ENCODE measurements at regions not wholly inside any gene's neighbourhood (a gene's known extent, or its start where the extent isn't known, plus 50 kb on each side); places are given as distances from the start of the nearest gene placed in this dataset.
A peak's percentile ranks its signal among the peaks of the same experiment; 100 is the strongest.

DNA sequence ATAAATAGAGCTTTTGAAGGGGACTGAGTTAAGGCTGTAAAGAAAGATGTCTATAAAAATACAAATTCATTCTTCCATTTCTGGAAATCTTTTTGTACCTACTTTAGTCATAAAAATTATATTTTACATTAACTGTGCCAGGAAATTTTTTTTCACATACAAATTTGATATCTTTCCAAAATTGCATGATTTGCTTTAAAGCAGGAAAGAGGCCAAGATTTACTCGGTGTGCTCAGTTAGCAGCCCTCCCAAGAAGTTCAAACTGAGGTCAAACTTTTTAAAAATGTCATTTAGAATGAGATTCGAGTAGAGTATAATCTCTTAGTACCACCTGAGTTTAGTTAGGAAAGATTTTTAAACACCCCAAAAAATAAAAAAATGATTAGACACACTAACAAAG lies 173.2 kb upstream of the GRIP1 start:
- no peak for DNase-seq (ENCODE audit: low spot score)

DNA sequence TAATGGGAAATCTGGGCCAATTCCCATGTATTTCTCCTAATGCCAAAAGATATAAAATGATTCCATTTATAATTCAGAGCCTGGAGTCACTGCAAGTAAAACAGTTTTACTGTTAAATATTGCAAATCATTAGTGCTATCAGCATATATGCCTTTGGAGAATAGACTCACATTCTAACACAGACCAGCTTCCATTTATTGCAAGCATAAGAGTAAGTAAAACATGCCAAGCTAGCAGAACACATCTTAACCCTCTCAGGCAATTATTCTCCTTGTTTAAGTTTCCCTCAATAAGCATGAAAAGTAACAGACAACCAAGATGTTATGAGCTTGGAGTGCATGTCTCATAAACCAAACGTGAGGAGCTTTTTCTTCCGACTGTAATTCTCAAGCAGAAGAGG lies 173.9 kb upstream of the GRIP1 start:
- DNase-seq (ENCODE audit: low spot score): no peak

DNA sequence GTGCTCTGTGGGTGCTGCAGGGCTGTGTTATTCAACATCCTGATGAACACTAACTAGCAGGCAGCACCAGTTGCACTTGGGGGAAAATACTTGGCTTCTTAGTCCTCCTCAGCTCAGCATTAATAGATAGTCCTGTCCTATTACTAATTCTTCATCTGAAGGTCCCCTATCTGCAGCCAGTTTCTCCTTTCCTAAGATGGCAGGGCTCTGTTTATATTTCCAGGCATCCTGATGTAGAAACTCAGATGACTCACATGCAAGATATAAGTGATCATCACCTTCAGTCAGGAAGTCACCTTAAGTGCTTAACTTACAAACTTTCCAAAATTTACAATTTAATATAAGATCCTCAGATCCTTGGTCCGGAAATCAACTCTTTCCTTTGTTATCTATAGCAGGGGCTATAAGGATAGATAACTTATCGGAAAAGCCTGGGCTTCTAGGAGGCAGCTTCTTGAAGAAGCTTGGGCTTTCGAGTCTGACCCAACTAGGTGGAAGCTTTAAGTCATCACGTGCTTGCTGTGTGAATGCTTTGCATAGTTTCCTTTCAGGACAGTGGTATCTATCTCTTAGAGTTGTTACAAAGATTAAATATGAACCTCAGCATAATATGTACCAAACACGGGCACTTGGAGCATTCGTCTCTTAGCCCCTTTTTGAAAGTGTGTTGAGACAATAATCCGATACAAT lies 181.0 kb upstream of the GRIP1 start:
- DNase-seq (ENCODE audit: low spot score): no peak

DNA sequence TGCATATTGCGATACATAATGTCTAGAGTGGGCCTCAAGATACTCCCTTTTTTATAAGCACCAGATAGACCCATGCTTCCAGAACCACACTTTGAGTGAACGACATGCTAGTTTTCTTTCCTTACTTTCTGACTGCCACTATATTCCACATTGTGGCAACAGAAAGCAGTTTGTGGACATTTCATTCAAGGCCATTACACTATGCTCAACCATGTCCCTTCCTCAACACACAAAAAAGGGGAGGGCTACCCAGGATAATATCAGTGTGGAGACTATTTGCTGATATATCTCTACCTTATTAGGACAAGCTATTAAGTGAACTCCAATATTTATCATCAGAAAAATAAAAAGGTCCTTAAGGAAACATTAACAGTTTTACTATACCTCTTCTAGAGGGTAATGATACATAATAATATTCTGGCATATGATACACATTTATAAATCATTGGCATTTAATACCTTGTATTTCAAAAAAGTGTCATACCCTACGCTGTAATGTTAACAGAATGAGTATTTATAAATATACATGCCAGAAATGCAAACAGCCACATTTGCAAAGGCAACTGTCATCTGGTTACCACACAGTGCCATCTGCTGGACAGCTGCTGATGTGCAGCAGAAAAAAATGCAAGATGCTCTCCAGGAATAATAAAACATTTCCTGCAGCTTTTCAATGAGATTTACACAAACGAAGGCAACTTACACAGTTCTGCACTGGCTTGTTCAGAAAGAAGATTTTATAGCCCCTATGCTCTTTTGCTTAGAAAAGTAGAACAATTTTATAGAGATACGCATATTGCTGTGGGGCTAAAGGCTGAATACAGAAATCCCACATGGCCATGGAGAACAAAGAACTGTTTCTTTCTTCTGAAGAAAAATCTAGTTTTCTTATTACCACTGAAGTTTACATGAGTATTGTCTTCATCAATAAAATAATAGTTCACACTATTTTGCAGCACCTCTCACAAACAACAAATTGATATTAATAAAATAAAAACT lies 182.2 kb upstream of the GRIP1 start:
- DNase-seq (ENCODE audit: low spot score): peak; percentile 63

DNA sequence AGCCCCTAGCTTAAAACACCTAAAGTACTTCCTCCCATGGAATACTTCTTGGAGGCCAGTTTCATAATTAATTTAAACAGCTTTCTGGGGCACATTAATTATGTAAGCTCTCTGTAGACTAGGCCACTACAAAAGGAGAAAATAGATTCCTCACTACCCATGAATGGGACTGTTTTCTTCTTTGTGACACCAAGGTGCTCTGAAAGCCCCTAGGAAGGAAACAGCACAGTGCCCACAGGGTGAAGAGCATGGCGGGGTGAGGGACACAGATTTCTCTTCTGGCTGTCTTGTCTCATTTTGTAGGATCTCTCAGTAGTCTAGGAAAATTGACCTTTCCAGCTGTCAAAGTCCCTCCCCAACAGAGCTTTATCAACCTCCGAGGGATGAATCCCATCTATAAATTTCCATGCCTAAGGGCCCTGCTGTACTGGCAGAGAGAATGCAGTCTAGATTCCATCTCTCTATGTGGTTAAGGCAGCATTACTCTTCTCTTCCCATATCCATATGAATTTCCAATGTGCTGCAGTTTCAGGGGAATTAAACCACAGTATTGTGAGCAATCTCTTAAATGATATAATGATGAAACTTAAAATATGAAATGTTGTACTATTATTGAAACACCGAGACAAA lies 183.6 kb upstream of the GRIP1 start:
- no peak for DNase-seq (ENCODE audit: low spot score)

DNA sequence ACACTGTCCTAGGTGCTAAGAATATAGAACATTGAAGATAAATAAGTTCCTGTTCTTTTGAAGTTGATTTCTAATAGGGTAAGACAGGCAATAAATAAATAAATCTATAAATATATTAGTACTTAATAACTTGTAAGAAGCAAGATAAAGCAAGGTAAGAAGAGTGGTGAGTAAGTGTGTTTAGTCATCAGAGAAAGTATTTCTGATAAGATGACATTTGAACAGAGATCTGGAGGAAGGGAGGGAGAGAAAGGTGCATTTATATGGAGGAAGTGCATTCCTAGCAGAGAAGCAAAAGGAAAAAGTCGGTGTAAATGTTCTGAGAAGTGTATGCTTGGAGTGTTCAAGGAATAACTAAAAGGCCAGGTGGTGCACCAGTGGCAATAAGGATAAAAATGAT lies 184.4 kb upstream of the GRIP1 start:
- no peak for DNase-seq (ENCODE audit: low spot score)

GRCh38 chr12:66877925-66878324 lies 199.0 kb upstream of the GRIP1 start:
- no peak for DNase-seq (ENCODE audit: low spot score)

DNA sequence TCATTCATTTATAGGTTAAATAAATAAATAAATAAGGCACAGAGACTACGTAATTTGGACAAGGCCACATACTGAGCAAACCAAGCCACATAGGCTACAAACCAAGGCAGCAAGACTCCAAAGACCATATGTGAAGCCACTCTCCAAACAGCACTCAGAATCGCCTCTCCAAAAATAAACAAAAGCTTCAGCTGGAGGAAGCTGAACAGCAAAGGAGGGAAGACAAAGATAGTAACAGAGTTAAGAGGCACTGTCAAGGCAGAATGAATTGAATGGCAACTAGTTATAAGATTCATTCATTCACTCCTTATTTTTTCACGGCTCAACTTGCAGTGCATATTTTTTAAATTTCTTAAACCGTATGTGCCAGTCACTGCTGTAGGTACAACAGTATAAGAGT lies 200.5 kb upstream of the GRIP1 start:
- no peak for DNase-seq (ENCODE audit: low spot score)

GRCh38 chr12:66881386-66881785 lies 202.5 kb upstream of the GRIP1 start:
- DNase-seq (ENCODE audit: low spot score): no peak

GRCh38 chr12:66884091-66884490 lies 205.2 kb upstream of the GRIP1 start:
- no peak for DNase-seq (ENCODE audit: low spot score)

GRCh38 chr12:66885115-66885875 lies 206.4 kb upstream of the GRIP1 start:
- DNase-seq (ENCODE audit: low spot score): no peak

DNA sequence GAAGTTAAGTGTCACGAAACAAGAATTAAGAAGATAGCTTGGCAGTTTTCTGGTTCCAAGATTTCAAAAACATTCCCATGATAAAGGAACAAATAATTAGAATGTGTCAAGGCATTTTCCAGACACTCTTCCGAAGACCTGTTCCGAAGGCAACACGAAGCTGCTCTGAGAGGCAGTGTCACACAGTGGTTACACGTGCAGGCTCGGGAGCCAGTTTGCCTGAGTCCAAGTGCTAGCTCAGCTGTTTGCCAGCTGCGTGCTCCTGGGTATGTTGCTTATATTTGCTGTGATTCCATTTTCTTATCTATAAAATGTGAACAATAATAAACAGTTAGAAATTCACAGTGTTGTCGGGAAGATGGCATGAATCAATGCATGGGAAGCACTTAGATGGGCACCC lies 217.9 kb upstream of the GRIP1 start:
- no peak for DNase-seq (ENCODE audit: low spot score)

DNA sequence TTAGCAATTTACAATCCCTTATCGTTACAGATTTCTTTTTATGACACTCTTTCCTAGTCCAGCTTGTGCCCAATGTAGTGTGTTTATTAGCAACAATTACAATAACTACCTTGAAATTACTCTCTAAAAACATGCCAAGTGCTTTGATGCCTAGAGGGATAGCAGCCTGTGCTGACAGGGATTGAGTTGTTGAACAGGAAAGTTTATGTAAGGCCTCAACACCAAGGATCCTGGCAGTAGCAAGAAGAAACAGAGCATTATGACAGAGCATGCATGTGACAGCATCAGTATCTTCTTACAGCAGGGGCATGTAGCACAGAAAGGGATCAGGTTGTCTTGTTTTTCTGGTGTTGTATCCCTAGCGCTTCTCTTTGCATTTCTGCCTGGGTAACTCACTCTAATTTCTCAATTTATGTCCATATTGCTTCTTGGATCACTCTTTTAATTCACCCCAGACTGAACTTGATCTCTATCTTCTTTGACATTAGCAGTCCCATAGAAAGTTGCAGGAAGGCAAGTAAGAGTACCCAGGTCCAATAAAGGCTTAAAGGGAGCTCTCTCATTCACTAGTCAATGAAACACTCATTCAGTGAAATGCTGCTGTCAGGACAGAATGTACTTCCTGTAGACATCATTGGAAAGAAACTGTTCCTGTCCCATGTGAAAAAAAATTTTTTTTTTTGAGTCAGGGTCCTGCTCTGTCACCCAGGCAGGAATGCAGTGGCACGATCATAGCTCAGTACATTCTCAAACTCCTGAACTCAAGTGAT lies 220.0 kb upstream of the GRIP1 start:
- no peak for DNase-seq (ENCODE audit: low spot score)

DNA sequence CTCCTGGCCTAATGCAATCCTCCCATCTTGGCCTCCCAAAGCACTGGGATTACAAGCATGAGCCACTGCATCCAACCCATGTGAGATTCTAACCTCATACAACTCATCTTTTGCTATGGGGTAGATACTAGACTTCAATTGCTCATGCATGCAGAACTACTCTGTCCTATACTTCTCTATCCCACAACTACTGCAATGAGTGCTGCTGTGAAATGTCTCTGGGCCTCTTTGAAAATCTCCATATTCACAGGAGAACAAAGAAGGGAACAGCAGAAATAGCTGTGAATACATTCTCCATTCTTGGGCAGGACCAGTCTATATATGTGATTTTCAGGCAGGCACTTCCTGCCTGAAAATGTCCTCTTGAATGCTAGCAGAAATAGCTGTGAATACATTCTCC lies 220.7 kb upstream of the GRIP1 start:
- no peak for DNase-seq (ENCODE audit: low spot score)

- DNase-seq (ENCODE audit: low spot score): no peak
Observed at GRCh38 chr12:66900616-66901015, 221.7 kb upstream of the GRIP1 start.

- no peak for DNase-seq (ENCODE audit: low spot score)
Observed at GRCh38 chr12:66901138-66901932, 222.5 kb upstream of the GRIP1 start.

DNA sequence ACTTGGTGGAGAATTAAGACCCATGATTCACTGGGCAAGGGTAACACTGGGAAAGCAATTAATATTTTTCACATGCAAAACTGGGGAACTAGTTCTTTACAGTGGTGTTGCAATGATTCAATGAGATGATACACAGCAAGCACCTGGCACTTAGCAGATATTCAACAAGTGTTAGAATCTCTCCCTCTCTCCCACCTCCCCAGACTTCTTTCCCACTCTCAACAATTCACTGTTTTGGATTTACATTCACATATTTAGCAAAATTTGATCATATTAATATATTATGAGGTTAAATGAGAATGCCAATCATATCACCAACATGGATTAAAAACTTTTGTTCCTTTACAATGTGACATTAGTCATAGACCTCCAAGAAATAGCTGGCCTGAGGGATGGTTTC lies 223.1 kb upstream of the GRIP1 start:
- DNase-seq (ENCODE audit: low spot score): no peak

DNA sequence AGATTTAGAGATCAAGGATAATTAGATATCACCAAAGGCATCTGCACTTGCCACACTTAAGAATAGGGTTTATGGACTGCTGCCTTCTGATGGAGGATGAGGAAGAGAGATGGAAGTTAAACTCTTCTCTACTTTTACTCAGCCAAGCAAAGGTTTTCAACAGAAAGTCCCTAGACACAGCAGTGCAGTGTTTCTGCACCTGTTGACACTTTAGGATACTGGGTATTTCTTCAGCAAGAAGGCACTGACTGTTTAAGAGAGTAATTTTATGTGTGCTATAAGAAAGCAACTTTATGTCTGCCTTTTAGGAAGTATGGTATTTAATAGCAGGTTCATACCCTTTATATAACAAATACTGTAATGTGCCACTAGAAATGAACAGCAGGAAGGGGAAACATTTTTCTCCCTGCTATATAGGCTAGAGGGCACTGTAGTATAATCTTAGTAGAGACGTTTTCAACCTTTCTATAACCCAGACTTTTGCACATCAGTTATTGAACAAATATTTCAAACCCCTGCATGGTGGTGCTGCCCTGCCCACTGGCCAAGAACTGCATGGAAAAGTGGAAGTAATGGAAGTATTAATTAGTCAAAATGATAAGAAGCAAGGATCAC lies 225.0 kb upstream of the GRIP1 start:
- no peak for DNase-seq (ENCODE audit: low spot score)

GRCh38 chr12:66905201-66905600 lies 226.3 kb upstream of the GRIP1 start:
- DNase-seq (ENCODE audit: low spot score): no peak

GRCh38 chr12:66910366-66910974 lies 231.6 kb upstream of the GRIP1 start:
- no peak for DNase-seq (ENCODE audit: low spot score)

Measured in AG20443 (cell line).